H1 (cell line): ENCODE measurements at regions not wholly inside any gene's neighbourhood (a gene's known extent, or its start where the extent isn't known, plus 50 kb on each side); places are given as distances from the start of the nearest gene placed in this dataset.

Experiments
- KDM1A ChIP-seq: fragments of 200-600, 300-600 bp; sonication (generic); IDR thresholded peaks from 2 replicates; pipeline ENCODE4 v1.7.1; 2016; ENCODE audit warnings: mild to moderate bottlenecking, low read length, borderline replicate concordance
- KDM4A ChIP-seq: IDR thresholded peaks from one replicate; pipeline ENCODE4 v1.7.1; 2012; ENCODE audit warnings: low read depth, mild to moderate bottlenecking, moderate library complexity, low read length, inconsistent platforms; ENCODE audit not compliant: severe bottlenecking
- SP1 ChIP-seq: IDR thresholded peaks from 2 replicates; pipeline ENCODE4 v1.6.1; 2011; ENCODE audit warnings: low read depth, low read length
- TCF12 ChIP-seq: IDR thresholded peaks from 2 replicates; pipeline ENCODE4 v1.6.1; 2011; ENCODE audit warnings: low read depth, mild to moderate bottlenecking, low read length
- TEAD4 ChIP-seq: IDR thresholded peaks from 2 replicates; pipeline ENCODE4 v1.6.1; 2012; ENCODE audit warnings: low read depth, low read length, inconsistent platforms, mixed read lengths

GRCh38 chr1:239261521-239261920 is 124.8 kb upstream of the CHRM3 start (continued):
- TF ChIP-seq TEAD4: no peak
- no peak for TF ChIP-seq KDM4A
- TF ChIP-seq SP1: no peak
- no peak for TF ChIP-seq KDM1A
- TF ChIP-seq TCF12: no peak
- TF ChIP-seq, all 59 proteins: peak for 0
